Smooth muscle cell (in vitro differentiated cells): ENCODE measurements at regions not wholly inside any gene's neighbourhood (a gene's known extent, or its start where the extent isn't known, plus 50 kb on each side); places are given as distances from the start of the nearest gene placed in this dataset.
A peak's percentile ranks its signal among the peaks of the same experiment; 100 is the strongest.

Experiments
- DNase-seq: peaks from one replicate; lab custom pipeline; 2025; ENCODE audit not compliant: unreplicated experiment; lab: John Stamatoyannopoulos, UW
- H2AFZ ChIP-seq: fragments of 200-600 bp; sonication (generic); 2 replicates; pipeline ENCODE4 v1.6.0; 2016; ENCODE audit warnings: antibody characterized with exemption, low read depth, mild to moderate bottlenecking
- H3F3A ChIP-seq: fragments of 200-600 bp; sonication (generic); 2 replicates; pipeline ENCODE4 v1.6.0; 2017; ENCODE audit warnings: antibody characterized with exemption, low read depth
- H3K27ac ChIP-seq: fragments of 200-600 bp; sonication (generic); 2 replicates; pipeline ENCODE4 v1.5.1; 2016; ENCODE audit warnings: low read depth, mild to moderate bottlenecking
- H3K27me3 ChIP-seq: fragments of 200-600 bp; sonication (generic); 2 replicates; pipeline ENCODE4 v1.6.1; 2016; ENCODE audit warnings: low read depth, mild to moderate bottlenecking
- H3K36me3 ChIP-seq: fragments of 200-600 bp; sonication (generic); 2 replicates; pipeline ENCODE4 v1.5.1; 2016; ENCODE audit warnings: low read depth
- H3K4me1 ChIP-seq: fragments of 200-600 bp; sonication (generic); 2 replicates; pipeline ENCODE4 v1.5.1; 2016; ENCODE audit warnings: low read depth
- H3K4me2 ChIP-seq: fragments of 200-600 bp; sonication (generic); 2 replicates; pipeline ENCODE4 v1.6.0; 2016; ENCODE audit warnings: mild to moderate bottlenecking
- H3K4me3 ChIP-seq: fragments of 200-600 bp; sonication (generic); 2 replicates; pipeline ENCODE4 v1.5.1; 2016; ENCODE audit warnings: mild to moderate bottlenecking
- H3K79me2 ChIP-seq: fragments of 200-600 bp; sonication (generic); 2 replicates; pipeline ENCODE4 v1.6.0; 2016; ENCODE audit warnings: low read depth, mild to moderate bottlenecking
- H3K9ac ChIP-seq: fragments of 200-600 bp; sonication (generic); 2 replicates; pipeline ENCODE4 v1.6.0; 2016; ENCODE audit warnings: low read depth
- H3K9me3 ChIP-seq: fragments of 200-600 bp; sonication (generic); replicated peaks from 2 replicates; pipeline ENCODE4 v1.5.1; 2016; ENCODE audit warnings: low read depth
- H4K20me1 ChIP-seq: fragments of 200-600 bp; sonication (generic); 2 replicates; pipeline ENCODE4 v1.6.0; 2016; ENCODE audit warnings: low read depth
- CTCF ChIP-seq: fragments of 200-600 bp; sonication (generic); IDR thresholded peaks from 2 replicates; pipeline ENCODE4 v1.5.1; 2017; ENCODE audit warnings: borderline replicate concordance, mild to moderate bottlenecking, antibody characterized with exemption; ENCODE audit not compliant: insufficient read depth, poor library complexity, severe bottlenecking
- WGBS: methylation state at CpG from one replicate; pipeline ENCODE4 v1.1.7; 2016; ENCODE audit warnings: low lambda C conversion rate; 5-methylcytosine and 5-hydroxymethylcytosine counted together

DNA sequence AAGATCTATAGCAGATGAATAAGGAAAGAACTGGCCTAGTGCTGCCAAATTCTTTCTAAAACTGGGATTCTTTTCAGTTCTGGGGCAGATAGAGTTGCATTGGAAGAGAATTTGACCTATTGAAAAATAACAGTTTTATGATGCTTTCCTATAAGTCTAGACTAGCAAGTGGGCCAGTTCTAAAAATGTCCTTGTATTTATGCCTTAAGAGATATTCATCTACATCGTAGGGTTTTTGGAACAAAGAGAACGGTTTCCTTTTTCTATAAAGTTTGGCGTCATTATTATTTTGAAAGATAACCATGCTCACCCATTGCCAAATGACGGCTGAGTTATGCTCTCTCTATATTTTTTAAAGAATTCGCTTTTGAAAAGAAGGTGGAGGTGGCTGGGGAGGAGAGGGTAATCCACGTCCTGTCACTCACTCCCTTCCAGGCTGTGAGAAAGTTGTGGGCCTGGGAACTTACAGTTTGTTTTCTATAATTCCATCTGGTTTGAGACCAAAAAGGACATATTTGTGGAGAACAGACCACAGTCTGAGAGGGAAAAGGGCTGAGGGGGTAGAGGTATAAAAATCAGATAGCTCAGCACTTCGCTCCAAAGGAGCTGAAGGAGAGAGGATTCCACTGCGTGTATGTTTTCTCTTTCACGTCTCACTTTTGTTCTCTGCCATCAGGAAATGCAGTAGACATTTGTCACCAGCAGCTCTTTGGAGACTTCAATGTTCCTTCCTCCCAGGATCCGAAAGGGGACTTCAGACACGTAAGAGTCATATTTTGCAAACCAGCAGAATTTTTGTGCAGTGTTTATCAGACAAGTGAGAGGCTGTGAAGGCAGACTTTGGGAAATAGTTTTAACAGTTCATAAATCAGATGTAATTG is 281.9 kb upstream of the FN1 start:
- H2AFZ ChIP-seq: peak overlapping the region; percentile 44
- H3K4me2 ChIP-seq: peak overlapping the region; percentile 84
- H3K9ac ChIP-seq: peak overlapping the region; percentile 62
- peak overlapping the region; percentile 89 for H3K27ac ChIP-seq
- no peaks in the 10 kb centered on the region for H3K9me3 ChIP-seq
- H4K20me1 ChIP-seq: no peaks in the 10 kb centered on the region
- no peaks in the 10 kb centered on the region for H3K79me2 ChIP-seq
- DNase-seq: no peak
- H3F3A ChIP-seq: peaks cover 50% of the 10 kb centered on the region
- H3K27me3 ChIP-seq: no peaks in the 10 kb centered on the region
- H3K4me1 ChIP-seq: peaks cover 9% of the 10 kb centered on the region
- WGBS: 22% methylated on average over 11 of the region's 11 CpGs
- no peak for TF ChIP-seq CTCF
- H3K36me3 ChIP-seq: no peaks in the 10 kb centered on the region
- peak overlapping the region; percentile 40 for H3K4me3 ChIP-seq

DNA sequence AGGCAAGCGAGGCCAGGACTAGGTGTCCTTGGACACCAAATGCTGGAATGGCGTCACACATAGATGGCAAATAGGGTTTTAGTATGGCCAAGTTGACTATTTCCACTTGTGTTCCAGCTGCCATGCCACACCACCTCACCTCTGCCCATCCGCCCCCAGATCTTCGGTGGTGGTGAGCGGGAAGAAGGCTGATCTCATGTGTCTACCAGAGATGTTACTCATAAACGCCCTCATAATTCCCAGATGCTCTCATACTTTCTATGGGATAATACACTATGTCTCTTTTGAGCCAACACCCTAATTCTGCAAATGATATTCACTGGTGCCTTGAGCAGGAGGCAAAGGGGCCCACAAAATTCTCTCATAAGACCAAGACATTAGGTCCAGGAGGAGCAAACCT is 281.1 kb upstream of the FN1 start:
- Histone ChIP-seq H3K36me3 (no peaks in the 10 kb centered on the region), H3K4me1 (peaks cover 17% of the 10 kb centered on the region), H3K4me2 (peak overlapping the region; percentile 84), H3K9me3 (no peaks in the 10 kb centered on the region), H3K4me3 (no peak overlapping the region), H3K27me3 (no peaks in the 10 kb centered on the region), H3F3A (peaks cover 57% of the 10 kb centered on the region), H4K20me1 (no peaks in the 10 kb centered on the region), H3K27ac (peak overlapping the region; percentile 89), H3K79me2 (no peaks in the 10 kb centered on the region), H3K9ac (peak overlapping the region; percentile 62), H2AFZ (no peak overlapping the region)
- TF ChIP-seq CTCF: no peak
- WGBS: 62% methylated on average over 6 of the region's 6 CpGs
- no peak for DNase-seq

DNA sequence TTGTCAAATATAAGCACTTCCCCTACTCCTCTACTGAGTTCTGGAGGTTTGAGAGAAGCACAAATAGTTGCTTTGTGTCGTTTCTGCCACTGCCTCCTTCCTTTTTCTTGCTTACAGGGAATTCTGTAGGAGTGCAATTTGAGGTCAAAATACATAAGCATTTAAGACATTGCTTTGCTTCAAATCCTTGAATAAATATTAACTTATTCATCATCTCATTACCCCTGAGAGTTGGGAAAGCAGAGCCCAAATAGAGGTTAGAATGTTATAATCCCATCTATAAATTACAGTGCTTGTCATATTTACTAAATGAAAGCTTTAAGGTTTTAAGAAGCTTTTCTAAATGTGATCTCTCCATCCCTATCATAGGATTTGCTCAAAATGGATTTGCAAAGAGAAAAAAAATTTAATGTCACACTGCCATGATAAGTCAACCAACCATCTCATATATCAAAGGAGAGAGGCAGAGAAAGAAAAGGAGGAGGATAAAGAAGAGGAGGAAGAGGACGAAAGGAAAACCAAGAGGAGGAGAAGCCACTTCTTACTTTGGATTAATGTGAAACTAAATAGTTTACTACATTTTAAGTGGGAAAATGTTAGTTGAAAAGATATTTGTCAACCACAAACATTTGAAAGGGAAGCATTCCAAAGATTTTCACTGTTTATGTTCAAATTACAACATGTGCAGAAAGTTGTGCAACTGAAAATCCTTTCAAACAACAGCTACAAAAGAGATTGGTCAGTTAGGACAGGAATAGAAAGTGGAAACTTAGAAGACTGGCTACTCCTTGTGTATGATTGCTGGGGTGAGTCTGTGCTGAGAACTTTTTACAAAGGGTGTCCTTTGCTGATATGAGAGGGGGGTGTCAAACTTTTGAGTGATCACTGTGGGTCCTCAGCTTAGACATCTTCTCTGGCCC is 277.3 kb upstream of the FN1 start:
- no peaks in the 10 kb centered on the region for H3K27me3 ChIP-seq
- 8% methylated on average over 2 of the region's 2 CpGs for WGBS
- TF ChIP-seq CTCF: no peak
- peak overlapping the region; percentile 69 for H3K4me2 ChIP-seq
- H3K9ac ChIP-seq: peak overlapping the region; percentile 75
- H3F3A ChIP-seq: peaks cover 56% of the 10 kb centered on the region
- peaks cover 27% of the 10 kb centered on the region for H3K4me1 ChIP-seq
- H3K79me2 ChIP-seq: peaks cover 4% of the 10 kb centered on the region
- no peaks in the 10 kb centered on the region for H3K36me3 ChIP-seq
- H2AFZ ChIP-seq: no peak overlapping the region
- H3K27ac ChIP-seq: peak overlapping the region; percentile 94
- H3K9me3 ChIP-seq: no peaks in the 10 kb centered on the region
- no peaks in the 10 kb centered on the region for H4K20me1 ChIP-seq
- no peak for DNase-seq
- peak overlapping the region; percentile 20 for H3K4me3 ChIP-seq
